WTC11 (cell line): ENCODE measurements at regions not wholly inside any gene's neighbourhood (a gene's known extent, or its start where the extent isn't known, plus 50 kb on each side); places are given as distances from the start of the nearest gene placed in this dataset.

Experiments
- ATF2 ChIP-seq: sonication (generic); formaldehyde crosslinking; IDR thresholded peaks from 2 replicates; pipeline ENCODE4 v1.8.1; 2022; ENCODE audit warnings: low read depth, missing genetic modification reagents, borderline replicate concordance
- ELF4 ChIP-seq: sonication (generic); formaldehyde crosslinking; IDR thresholded peaks from 2 replicates; pipeline ENCODE4 v1.8.1; 2022; ENCODE audit warnings: low read depth, mild to moderate bottlenecking, moderate library complexity, missing genetic modification reagents
- ESRRA ChIP-seq: sonication (generic); formaldehyde crosslinking; IDR thresholded peaks from 2 replicates; pipeline ENCODE4 v1.8.1; 2022; ENCODE audit warnings: mild to moderate bottlenecking, missing genetic modification reagents, borderline replicate concordance
- NFE2L1 ChIP-seq: sonication (generic); formaldehyde crosslinking; IDR thresholded peaks from 2 replicates; pipeline ENCODE4 v1.8.1; 2023; ENCODE audit warnings: missing genetic modification reagents
- ZNF263 ChIP-seq: sonication (generic); formaldehyde crosslinking; IDR thresholded peaks from 2 replicates; pipeline ENCODE4 v1.8.1; 2022; ENCODE audit warnings: low read depth, mild to moderate bottlenecking, moderate library complexity, missing genetic modification reagents
- TF ChIP-seq, protein P1 (sequence below): fragments of 200-600 bp; IDR thresholded peaks from 2 replicates; pipeline ENCODE4 v1.8.0; 2022; ENCODE audit warnings: antibody characterized with exemption

DNA sequence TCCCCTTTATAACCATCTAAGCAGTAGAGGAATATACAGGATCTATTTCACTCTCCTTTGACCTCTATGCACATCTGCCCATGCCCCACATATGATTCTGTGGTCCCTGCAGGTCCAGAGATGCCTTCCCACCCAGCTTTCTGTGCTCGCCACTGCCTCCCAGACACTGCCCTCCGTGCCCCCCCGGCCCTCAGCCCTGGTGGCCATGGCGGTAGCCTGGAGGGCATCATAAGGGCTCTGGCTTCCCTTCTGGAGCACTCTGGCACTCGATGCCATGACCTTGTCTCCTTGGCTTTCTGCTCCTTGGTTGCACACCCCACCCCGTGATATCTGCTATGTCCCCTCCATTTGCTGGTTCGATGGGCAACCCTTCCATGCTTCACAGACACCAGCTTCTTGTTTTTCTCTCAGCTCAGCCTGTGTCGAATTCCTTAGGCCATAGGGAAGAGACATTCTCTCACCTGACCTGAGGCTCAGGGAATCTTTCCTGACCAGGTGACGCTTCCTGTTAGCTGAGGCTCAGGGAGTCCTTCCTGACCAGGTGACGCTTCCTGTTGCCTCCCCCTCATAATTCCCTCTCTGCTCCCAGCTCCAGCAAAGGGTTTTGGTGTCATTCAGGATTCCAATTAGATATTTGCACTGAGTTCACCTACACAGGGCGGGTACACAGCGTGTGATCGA lies 100.4 kb upstream of the GLI3 start:
- TF ChIP-seq, protein P1, sequence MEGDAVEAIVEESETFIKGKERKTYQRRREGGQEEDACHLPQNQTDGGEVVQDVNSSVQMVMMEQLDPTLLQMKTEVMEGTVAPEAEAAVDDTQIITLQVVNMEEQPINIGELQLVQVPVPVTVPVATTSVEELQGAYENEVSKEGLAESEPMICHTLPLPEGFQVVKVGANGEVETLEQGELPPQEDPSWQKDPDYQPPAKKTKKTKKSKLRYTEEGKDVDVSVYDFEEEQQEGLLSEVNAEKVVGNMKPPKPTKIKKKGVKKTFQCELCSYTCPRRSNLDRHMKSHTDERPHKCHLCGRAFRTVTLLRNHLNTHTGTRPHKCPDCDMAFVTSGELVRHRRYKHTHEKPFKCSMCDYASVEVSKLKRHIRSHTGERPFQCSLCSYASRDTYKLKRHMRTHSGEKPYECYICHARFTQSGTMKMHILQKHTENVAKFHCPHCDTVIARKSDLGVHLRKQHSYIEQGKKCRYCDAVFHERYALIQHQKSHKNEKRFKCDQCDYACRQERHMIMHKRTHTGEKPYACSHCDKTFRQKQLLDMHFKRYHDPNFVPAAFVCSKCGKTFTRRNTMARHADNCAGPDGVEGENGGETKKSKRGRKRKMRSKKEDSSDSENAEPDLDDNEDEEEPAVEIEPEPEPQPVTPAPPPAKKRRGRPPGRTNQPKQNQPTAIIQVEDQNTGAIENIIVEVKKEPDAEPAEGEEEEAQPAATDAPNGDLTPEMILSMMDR, result no peak
- no peak for TF ChIP-seq ATF2 (CRISPR knock-in tag)
- no peak for TF ChIP-seq ELF4
- TF ChIP-seq NFE2L1 (CRISPR knock-in tag), result no peak
- TF ChIP-seq ESRRA (CRISPR knock-in tag), result no peak
- TF ChIP-seq ZNF263, result no peak
